GM19395 (cell line): ENCODE measurements at regions not wholly inside any gene's neighbourhood (a gene's known extent, or its start where the extent isn't known, plus 50 kb on each side); places are given as distances from the start of the nearest gene placed in this dataset.

ENCODE experiments used
- ATAC-seq: cut with Tn5 transposase; IDR thresholded peaks from one replicate; pipeline ENCODE4 v1.9.1; 2021; ENCODE audit warnings: mild to moderate bottlenecking, moderate library complexity; ENCODE audit not compliant: unreplicated experiment

- ATAC-seq, result no peak
Observed at GRCh38 chr1:5751163-5751540, 241.1 kb downstream of the NPHP4 start.

- no peak for ATAC-seq
Observed at GRCh38 chr1:5750186-5751162, 241.8 kb downstream of the NPHP4 start.

- ATAC-seq, result no peak
Observed at GRCh38 chr1:5748286-5749225, 243.7 kb downstream of the NPHP4 start.

GRCh38 chr1:5747426-5748285 lies 244.6 kb downstream of the NPHP4 start:
- no peak for ATAC-seq

- ATAC-seq, result no peak
Observed at GRCh38 chr1:5746611-5747425, 245.4 kb downstream of the NPHP4 start.

- ATAC-seq, result peak; percentile 68
Observed at GRCh38 chr1:5745800-5746610, 246.2 kb downstream of the NPHP4 start.

GRCh38 chr1:5744911-5745799 lies 247.1 kb downstream of the NPHP4 start:
- no peak for ATAC-seq

GRCh38 chr1:5744341-5744740 lies 247.9 kb downstream of the NPHP4 start:
- no peak for ATAC-seq

- ATAC-seq, result no peak
Observed at GRCh38 chr1:5743435-5744095, 248.7 kb downstream of the NPHP4 start.

GRCh38 chr1:5742801-5743200 lies 249.4 kb downstream of the NPHP4 start:
- no peak for ATAC-seq

GRCh38 chr1:5742032-5742431 lies 250.2 kb downstream of the NPHP4 start:
- no peak for ATAC-seq

GRCh38 chr1:5740865-5741860 lies 251.1 kb downstream of the NPHP4 start:
- no peak for ATAC-seq

- no peak for ATAC-seq
Observed at GRCh38 chr1:5740450-5740849, 251.8 kb downstream of the NPHP4 start.

- no peak for ATAC-seq
Observed at GRCh38 chr1:5739561-5740078, 252.6 kb downstream of the NPHP4 start.

- no peak for ATAC-seq
Observed at GRCh38 chr1:5738911-5739462, 253.2 kb downstream of the NPHP4 start.

GRCh38 chr1:5737081-5737480 lies 255.1 kb downstream of the NPHP4 start:
- no peak for ATAC-seq
